Activated CD4-positive, alpha-beta T cell treated with anti-CD3 and anti-CD28 coated beads, Interleukin-2, amount 50 U/mL, for 1 hour (primary cell): ENCODE measurements at regions not wholly inside any gene's neighbourhood (a gene's known extent, or its start where the extent isn't known, plus 50 kb on each side); places are given as distances from the start of the nearest gene placed in this dataset.
"Not testable (repeated sequence)": the region's sequence is repeated elsewhere in the genome, so short reads cannot be mapped to it uniquely, and the experiment has no call there.

Source experiments
- DNase-seq: peaks from one replicate; pipeline ENCODE4 v3.0.0-alpha.2; 2020

GRCh38 chr2:44087036-44087713, 81.5 kb upstream of the PPM1B start:
- DNase-seq, result peak; percentile 83

- DNase-seq, result no peak
Observed at GRCh38 chr2:44087714-44088092, 81.0 kb upstream of the PPM1B start.

- DNase-seq, result not testable (repeated sequence)
Observed at GRCh38 chr2:44092519-44092918, 76.2 kb upstream of the PPM1B start.

- no peak for DNase-seq
Observed at GRCh38 chr2:44093970-44094369, 74.7 kb upstream of the PPM1B start.

GRCh38 chr2:44097322-44097907, 71.3 kb upstream of the PPM1B start:
- no peak for DNase-seq

- no peak for DNase-seq
Observed at GRCh38 chr2:44098050-44098449, 70.6 kb upstream of the PPM1B start.

- DNase-seq, result no peak
Observed at GRCh38 chr2:44098891-44099290, 69.8 kb upstream of the PPM1B start.

- no peak for DNase-seq
Observed at GRCh38 chr2:44100351-44100750, 68.3 kb upstream of the PPM1B start.

GRCh38 chr2:44101246-44101645, 67.4 kb upstream of the PPM1B start:
- DNase-seq, result no peak

GRCh38 chr2:44102790-44103562, 65.7 kb upstream of the PPM1B start:
- DNase-seq, result no peak

- DNase-seq, result no peak
Observed at GRCh38 chr2:44103639-44104038, 65.0 kb upstream of the PPM1B start.

- no peak for DNase-seq
Observed at GRCh38 chr2:44104855-44105271, 63.8 kb upstream of the PPM1B start.

- not testable (repeated sequence) for DNase-seq
Observed at GRCh38 chr2:44106509-44106908, 62.2 kb upstream of the PPM1B start.

- no peak for DNase-seq
Observed at GRCh38 chr2:44107086-44107740, 61.5 kb upstream of the PPM1B start.

GRCh38 chr2:44107974-44108373, 60.7 kb upstream of the PPM1B start:
- DNase-seq, result no peak

- DNase-seq, result no peak
Observed at GRCh38 chr2:44109166-44109565, 59.5 kb upstream of the PPM1B start.

GRCh38 chr2:44110444-44110843, 58.2 kb upstream of the PPM1B start:
- DNase-seq, result no peak

- no peak for DNase-seq
Observed at GRCh38 chr2:44112096-44112495, 56.6 kb upstream of the PPM1B start.

- DNase-seq, result no peak
Observed at GRCh38 chr2:44116319-44116718, 52.4 kb upstream of the PPM1B start.

- no peak for DNase-seq
Observed at GRCh38 chr2:44118257-44118656, 50.4 kb upstream of the PPM1B start.
